Prostate gland (tissue), 2 donors: ENCODE measurements at regions not wholly inside any gene's neighbourhood (a gene's known extent, or its start where the extent isn't known, plus 50 kb on each side); places are given as distances from the start of the nearest gene placed in this dataset.

ENCODE experiments used
- DNase-seq: peaks from one replicate; pipeline ENCODE4 v3.0.0-alpha.2; 2019; ENCODE audit warnings: low spot score
- H3K27ac ChIP-seq, 2 donors: fragments of 200-600 bp; sonication (generic); 2 replicates each; pipeline ENCODE4 v1.5.1; 2017 to 2019
- H3K27me3 ChIP-seq: fragments of 200-600 bp; sonication (generic); replicated peaks from 2 replicates; pipeline ENCODE4 v1.5.1; 2019; ENCODE audit not compliant: insufficient read depth
- H3K36me3 ChIP-seq, 2 donors: fragments of 200-600 bp; sonication (generic); 1 replicate in 1 of 2; 2 replicates in 1 of 2; pipeline versions ENCODE4 v1.5.1 to v1.8.1; 2017 to 2019
- H3K4me1 ChIP-seq: fragments of 200-600 bp; sonication (generic); replicated peaks from 2 replicates; pipeline ENCODE4 v1.5.1; 2019
- H3K4me3 ChIP-seq, 2 donors: fragments of 200-600 bp; sonication (generic); 2 replicates each; pipeline ENCODE4 v1.5.1; 2017 to 2019
- H3K9me3 ChIP-seq: fragments of 200-600 bp; sonication (generic); 2 replicates; pipeline ENCODE4 v1.5.1; 2017
- CTCF ChIP-seq, 4 experiments: fragments of 200-600 bp in 2 of 4; fragments of 450-650 bp in 2 of 4; sonication (generic) in 2 of 4; IDR thresholded peaks; 1 replicate in 3 of 4; 2 replicates in 1 of 4; pipeline ENCODE4 v1.5.1; 2016 to 2019; ENCODE audit warnings: antibody characterized with exemption in 4 of 4, mild to moderate bottlenecking in 2 of 4, moderate library complexity in 2 of 4
- POLR2A ChIP-seq: fragments of 450-650 bp; IDR thresholded peaks from one replicate; pipeline ENCODE4 v1.6.1; 2016; ENCODE audit warnings: antibody characterized with exemption, mild to moderate bottlenecking
- POLR2AphosphoS5 ChIP-seq: sonication (generic); formaldehyde crosslinking; IDR thresholded peaks from one replicate; pipeline ENCODE4 v1.6.1; 2017; ENCODE audit warnings: antibody characterized with exemption
- WGBS: methylation state at CpG from one replicate; pipeline ENCODE4 v1.1.5; 2018; 5-methylcytosine and 5-hydroxymethylcytosine counted together
- intact Hi-C: fragments of 100-400 bp; cut with DNase I; formaldehyde crosslinking; loops from one replicate; pipeline ENCODE4 v1.14.2; 2022

DNA sequence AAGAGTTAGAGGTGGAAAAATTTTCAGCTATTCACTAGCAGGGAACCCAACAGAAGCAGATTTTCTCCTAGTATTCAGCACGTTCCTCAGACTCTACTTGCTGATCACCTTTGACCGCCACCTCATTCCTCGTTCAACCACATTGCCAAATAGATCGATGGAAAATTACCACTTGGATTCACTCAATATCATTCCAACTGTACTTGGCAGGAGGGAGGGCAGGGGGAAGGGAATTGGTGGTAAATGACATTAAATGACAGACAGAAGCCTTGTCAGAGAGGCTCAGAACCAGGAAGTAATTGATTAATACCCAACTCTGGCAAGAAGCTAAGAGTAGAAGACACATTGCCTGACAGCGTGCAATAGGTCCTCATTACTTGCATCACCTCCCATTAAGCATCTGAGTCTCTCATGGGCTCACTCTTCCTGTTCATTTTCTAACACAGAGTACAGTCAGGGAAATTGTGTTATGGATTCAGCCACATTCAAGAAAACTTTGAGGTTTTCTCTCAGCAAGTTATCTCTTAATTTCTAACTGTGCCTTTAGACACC is 240.5 kb upstream of the FAT3 start:
- DNase-seq = no peak
- Histone ChIP-seq H3K27me3 (no peaks in the 10 kb centered on the region), H3K4me3 (no peak overlapping the region), H3K4me1 (no peaks in the 10 kb centered on the region), H3K27ac (no peak overlapping the region), H3K9me3 (no peaks in the 10 kb centered on the region), H3K36me3 (no peaks in the 10 kb centered on the region)
- intact Hi-C loops = no loop called here
- TF ChIP-seq POLR2A (no peak), CTCF (IDR thresholded peaks at IDR 0.05) (no peak), POLR2AphosphoS5 (no peak)
- 93% methylated on average over 5 of the region's 5 CpGs for WGBS

GRCh38 chr11:91981995-91982394 is 242.6 kb upstream of the FAT3 start:
- H3K9me3 ChIP-seq = no peaks in the 10 kb centered on the region
- no peaks in the 10 kb centered on the region for H3K36me3 ChIP-seq
- peak; percentile 26 for DNase-seq
- no peak overlapping the region for H3K4me3 ChIP-seq
- WGBS = 4% methylated on average over 1 of the region's 1 CpG
- peak; percentile 62 for TF ChIP-seq POLR2AphosphoS5
- no peak for TF ChIP-seq CTCF (IDR thresholded peaks at IDR 0.05)
- H3K4me1 ChIP-seq = no peaks in the 10 kb centered on the region
- intact Hi-C loops = no loop called here
- H3K27ac ChIP-seq = no peak overlapping the region
- H3K27me3 ChIP-seq = no peaks in the 10 kb centered on the region

DNA sequence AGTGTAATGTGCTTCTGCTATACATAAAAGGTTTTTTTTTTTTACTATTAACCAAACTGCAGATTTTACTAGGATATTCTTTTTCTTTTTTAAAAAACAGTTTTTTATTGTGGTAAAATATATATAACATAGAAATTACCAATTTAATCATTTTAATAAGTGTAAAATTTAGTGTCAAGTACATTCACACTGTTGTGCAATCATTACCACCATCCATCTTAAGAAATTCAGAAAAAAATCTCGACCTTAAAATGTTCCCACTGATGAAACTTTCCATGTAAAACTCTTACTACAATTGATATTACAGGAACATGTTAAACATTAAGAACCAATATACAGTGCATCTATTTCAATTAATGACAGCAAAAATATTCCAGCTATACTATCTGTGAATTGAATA is 244.8 kb upstream of the FAT3 start:
- Histone ChIP-seq H3K4me1 (no peaks in the 10 kb centered on the region), H3K27me3 (no peaks in the 10 kb centered on the region), H3K9me3 (no peaks in the 10 kb centered on the region), H3K36me3 (no peaks in the 10 kb centered on the region), H3K27ac (no peak overlapping the region), H3K4me3 (no peak overlapping the region)
- TF ChIP-seq POLR2AphosphoS5 (no peak), POLR2A (no peak), CTCF (IDR thresholded peaks at IDR 0.05) (no peak)
- WGBS = 85% methylated on average over 1 of the region's 1 CpG
- DNase-seq = no peak
- intact Hi-C loops = no loop called here

GRCh38 chr11:91978747-91979146 is 245.9 kb upstream of the FAT3 start:
- Histone ChIP-seq H3K27me3 (no peaks in the 10 kb centered on the region), H3K9me3 (no peaks in the 10 kb centered on the region), H3K27ac (no peak overlapping the region), H3K4me3 (no peak overlapping the region), H3K4me1 (no peaks in the 10 kb centered on the region), H3K36me3 (no peaks in the 10 kb centered on the region)
- TF ChIP-seq CTCF (IDR thresholded peaks at IDR 0.05) = no peak
- no peak for TF ChIP-seq POLR2AphosphoS5
- no peak for TF ChIP-seq POLR2A
- 49% methylated on average over 1 of the region's 1 CpG for WGBS
- intact Hi-C loops = no loop called here
- DNase-seq = no peak

- no peak overlapping the region for H3K4me3 ChIP-seq
- intact Hi-C loops = no loop called here
- H3K36me3 ChIP-seq = no peaks in the 10 kb centered on the region
- H3K4me1 ChIP-seq = no peaks in the 10 kb centered on the region
- H3K27ac ChIP-seq = no peak overlapping the region
- no peaks in the 10 kb centered on the region for H3K9me3 ChIP-seq
- DNase-seq = no peak
- WGBS = 68% methylated on average over 3 of the region's 3 CpGs
- TF ChIP-seq CTCF (IDR thresholded peaks at IDR 0.05) (no peak), POLR2A (no peak), POLR2AphosphoS5 (no peak)
- no peaks in the 10 kb centered on the region for H3K27me3 ChIP-seq
These were observed 251.9 kb upstream of the FAT3 start for GRCh38 chr11:91972665-91973266.
